ENCODE measurements at regions not wholly inside any gene's neighbourhood (a gene's known extent, or its start where the extent isn't known, plus 50 kb on each side); places are given as distances from the start of the nearest gene placed in this dataset.

DNA sequence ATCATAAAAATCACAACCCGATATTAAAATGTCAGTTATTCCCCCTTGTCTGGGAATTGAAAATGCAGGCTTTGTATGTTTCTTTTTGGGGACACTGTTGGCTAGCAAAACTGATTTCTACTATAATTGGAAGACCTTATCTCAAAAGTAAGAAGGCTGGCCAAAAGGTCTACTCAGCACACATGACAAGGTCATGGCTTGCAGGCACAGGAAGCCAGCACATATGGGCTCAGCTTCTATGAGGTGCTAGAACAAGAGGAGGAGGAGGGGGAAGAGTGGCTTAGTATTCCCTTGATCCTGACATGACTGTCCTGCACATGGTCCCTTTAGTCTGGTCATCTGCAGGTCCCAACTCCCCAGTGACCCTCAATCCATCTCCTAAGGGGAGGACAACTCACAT, 681.2 kb downstream of the SQOR start:
- no peak for DNase-seq (ENCODE audit: low spot score)
- no peak for TF ChIP-seq CTCF (IDR thresholded peaks at IDR 0.05)
- no peak overlapping the region for H3K27ac ChIP-seq
- H3K4me3 ChIP-seq = no peak overlapping the region

GRCh38 chr15:46317029-46317428, 682.2 kb downstream of the SQOR start:
- no peak for TF ChIP-seq CTCF (IDR thresholded peaks at IDR 0.05)
- no peak for DNase-seq (ENCODE audit: low spot score)

GRCh38 chr15:46322753-46323152, 687.9 kb downstream of the SQOR start:
- Histone ChIP-seq H3K4me3 (no peak overlapping the region), H3K27ac (no peak overlapping the region)
- DNase-seq (ENCODE audit: low spot score) = no peak
- no peak for TF ChIP-seq CTCF (IDR thresholded peaks at IDR 0.05)

More at GRCh38 chr15:46317029-46317428, 682.2 kb downstream of the SQOR start:
- H3K4me3 ChIP-seq = no peak overlapping the region
- no peak overlapping the region for H3K27ac ChIP-seq

- Histone ChIP-seq H3K4me3 (no peak overlapping the region), H3K27ac (no peak overlapping the region)
- no peak for TF ChIP-seq CTCF (IDR thresholded peaks at IDR 0.05)
- no peak for DNase-seq (ENCODE audit: low spot score)
These were observed 691.3 kb downstream of the SQOR start for GRCh38 chr15:46326173-46326572.

DNA sequence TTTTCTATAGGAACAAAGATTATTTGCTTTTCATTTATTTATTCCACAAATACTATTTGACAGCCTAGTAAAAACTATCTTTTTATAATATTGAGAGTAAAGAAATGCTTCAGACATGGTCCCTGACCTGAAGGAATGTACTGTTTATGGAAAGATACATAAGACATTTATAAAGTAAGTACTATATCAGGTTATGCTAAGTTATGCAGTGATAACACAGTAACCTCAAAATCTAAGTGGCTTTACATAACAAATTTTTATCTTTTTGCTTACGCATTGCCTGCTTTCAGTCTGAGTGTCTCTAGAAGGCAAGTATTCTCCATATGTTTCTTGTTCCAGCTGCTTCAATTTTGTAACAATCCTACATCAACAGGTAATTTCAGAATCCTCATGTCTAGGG, 694.0 kb downstream of the SQOR start:
- Histone ChIP-seq H3K4me3 (no peak overlapping the region), H3K27ac (no peak overlapping the region)
- DNase-seq (ENCODE audit: low spot score) = no peak
- no peak for TF ChIP-seq CTCF (IDR thresholded peaks at IDR 0.05)

GRCh38 chr15:46329876-46330275, 695.0 kb downstream of the SQOR start:
- no peak overlapping the region for H3K27ac ChIP-seq
- H3K4me3 ChIP-seq = no peak overlapping the region
- TF ChIP-seq CTCF (IDR thresholded peaks at IDR 0.05) = no peak
- no peak for DNase-seq (ENCODE audit: low spot score)

GRCh38 chr15:46331546-46331945, 696.7 kb downstream of the SQOR start:
- no peak for TF ChIP-seq CTCF (IDR thresholded peaks at IDR 0.05)
- no peak for DNase-seq (ENCODE audit: low spot score)
- H3K4me3 ChIP-seq = no peak overlapping the region
- no peak overlapping the region for H3K27ac ChIP-seq

Measured in coronary artery (tissue), 2 donors.